ENCODE measurements at regions not wholly inside any gene's neighbourhood (a gene's known extent, or its start where the extent isn't known, plus 50 kb on each side); places are given as distances from the start of the nearest gene placed in this dataset.

DNA sequence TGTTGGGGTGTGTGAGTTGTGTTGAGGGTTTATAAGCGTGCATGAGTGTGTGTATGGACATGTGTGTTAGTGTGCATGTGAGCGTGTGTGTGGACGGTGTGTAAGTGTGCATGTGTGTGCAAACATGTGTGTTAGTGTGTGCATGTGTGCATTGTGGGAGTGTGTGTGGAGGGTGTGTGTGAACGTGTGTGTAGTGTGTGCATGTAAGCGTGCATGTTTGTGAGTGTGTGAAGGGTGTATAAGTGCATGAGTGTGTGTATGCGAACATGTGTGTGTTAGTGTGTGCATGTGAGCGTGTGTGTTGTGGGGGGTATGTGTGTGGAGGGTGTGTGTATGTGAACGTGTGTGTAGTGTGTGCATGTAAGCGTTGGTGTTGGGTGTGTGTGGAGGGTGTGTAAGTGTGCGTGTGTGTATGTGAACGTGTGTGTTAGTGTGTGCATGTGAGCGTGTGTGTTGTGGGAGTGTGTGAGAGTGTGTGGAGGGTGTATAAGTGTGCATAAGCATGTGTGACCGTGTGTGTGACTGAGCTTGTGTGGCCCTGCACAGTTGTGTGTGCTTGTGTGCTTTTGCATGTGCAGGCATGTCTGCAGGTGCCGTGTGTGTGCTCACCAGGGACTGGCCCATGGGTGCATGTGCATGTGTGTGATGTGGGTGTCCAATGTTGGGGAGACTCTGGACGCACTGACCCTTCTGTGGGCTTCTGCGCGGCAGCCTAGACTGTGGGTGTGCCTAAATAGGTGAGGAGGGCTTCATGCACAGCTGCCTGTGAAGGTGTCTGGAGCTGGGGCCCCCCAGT lies 866.2 kb downstream of the TBC1D22A start:
- Histone ChIP-seq H3K4me1 (ENCODE audit: control insufficient read depth, low read length) (no peaks in the 10 kb centered on the region), H3K4me2 (ENCODE audit: low read length) (no peak overlapping the region), H3K4me3 (ENCODE audit: low read length) (no peak overlapping the region), H3K27me3 (ENCODE audit: control insufficient read depth, low read length) (no peaks in the 10 kb centered on the region), H4K20me1 (ENCODE audit: control insufficient read depth, insufficient read depth, low read depth, low read length) (no peaks in the 10 kb centered on the region), H3K9me2 (replicated peaks; ENCODE audit: control insufficient read depth, low read length) (no peaks in the 10 kb centered on the region), H3K9me3 (ENCODE audit: control insufficient read depth, insufficient read depth, low read length) (no peaks in the 10 kb centered on the region; the same call in 1 of the 2 replicates), H3F3A (ENCODE audit: control insufficient read depth, insufficient read depth) (no peaks in the 10 kb centered on the region), H3K36me3 (ENCODE audit: control insufficient read depth, low read length) (no peaks in the 10 kb centered on the region), H3K27ac (ENCODE audit: low read depth, low read length) (no peak overlapping the region), H3K79me2 (ENCODE audit: control insufficient read depth, low read length) (no peaks in the 10 kb centered on the region)
- TF ChIP-seq EZH2phosphoT487 (IDR thresholded peaks at IDR 0.05; ENCODE audit: borderline replicate concordance, low read length) (no peak), CTCF (IDR thresholded peaks at IDR 0.05; ENCODE audit: low read depth, low read length, poor library complexity, severe bottlenecking) (no peak)

DNA sequence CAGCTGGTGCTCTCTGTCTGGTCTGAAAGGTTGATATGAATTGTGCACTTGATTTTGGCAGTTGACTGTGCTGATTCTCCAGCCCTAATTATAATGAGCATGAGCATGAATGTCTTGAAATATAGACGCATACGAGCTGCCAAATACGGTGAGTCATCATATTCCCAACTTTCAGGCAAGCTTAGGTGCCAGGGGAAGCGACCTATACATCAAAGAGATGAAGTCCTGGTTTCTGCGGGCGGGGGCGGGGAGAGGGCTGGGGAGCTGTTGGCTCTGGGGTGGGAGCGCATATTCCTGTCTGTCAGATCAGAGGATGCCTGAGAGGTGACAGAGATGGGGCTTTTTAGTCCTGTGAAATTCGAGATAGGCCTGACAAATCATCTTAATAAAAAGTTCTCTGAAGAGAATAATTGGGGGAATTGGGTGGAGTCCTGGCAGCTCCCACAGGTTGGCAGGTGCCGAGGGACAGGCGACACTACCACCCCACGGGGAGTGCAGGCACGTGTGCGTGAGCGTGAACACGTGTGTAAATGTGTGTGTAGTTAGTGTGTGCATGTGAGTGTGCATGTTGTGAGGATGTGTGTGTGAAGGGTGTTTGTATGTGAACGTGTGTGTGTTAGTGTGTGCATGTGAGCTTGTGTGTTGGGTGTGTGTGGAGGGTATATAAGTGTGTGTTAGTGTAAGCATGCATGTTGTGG lies 865.3 kb downstream of the TBC1D22A start:
- no peak overlapping the region for H3K27ac ChIP-seq (ENCODE audit: low read depth, low read length)
- H3K79me2 ChIP-seq (ENCODE audit: control insufficient read depth, low read length): no peaks in the 10 kb centered on the region
- no peaks in the 10 kb centered on the region for H3F3A ChIP-seq (ENCODE audit: control insufficient read depth, insufficient read depth)
- H3K9me2 ChIP-seq (replicated peaks; ENCODE audit: control insufficient read depth, low read length): no peaks in the 10 kb centered on the region
- no peaks in the 10 kb centered on the region for H3K4me1 ChIP-seq (ENCODE audit: control insufficient read depth, low read length)
- H3K9me3 ChIP-seq (ENCODE audit: control insufficient read depth, insufficient read depth, low read length): no peaks in the 10 kb centered on the region; the same call in 1 of the 2 replicates
- no peaks in the 10 kb centered on the region for H4K20me1 ChIP-seq (ENCODE audit: control insufficient read depth, insufficient read depth, low read depth, low read length)
- H3K27me3 ChIP-seq (ENCODE audit: control insufficient read depth, low read length): no peaks in the 10 kb centered on the region
- no peak overlapping the region for H3K4me2 ChIP-seq (ENCODE audit: low read length)
- TF ChIP-seq EZH2phosphoT487 (IDR thresholded peaks at IDR 0.05; ENCODE audit: borderline replicate concordance, low read length): no peak
- TF ChIP-seq CTCF (IDR thresholded peaks at IDR 0.05; ENCODE audit: low read depth, low read length, poor library complexity, severe bottlenecking): no peak
- H3K36me3 ChIP-seq (ENCODE audit: control insufficient read depth, low read length): no peaks in the 10 kb centered on the region
- no peak overlapping the region for H3K4me3 ChIP-seq (ENCODE audit: low read length)

- Histone ChIP-seq H4K20me1 (ENCODE audit: control insufficient read depth, insufficient read depth, low read depth, low read length) (no peaks in the 10 kb centered on the region), H3K27me3 (ENCODE audit: control insufficient read depth, low read length) (no peaks in the 10 kb centered on the region), H3K9me2 (replicated peaks; ENCODE audit: control insufficient read depth, low read length) (no peaks in the 10 kb centered on the region), H3K4me3 (ENCODE audit: low read length) (no peak overlapping the region), H3K79me2 (ENCODE audit: control insufficient read depth, low read length) (no peaks in the 10 kb centered on the region), H3F3A (ENCODE audit: control insufficient read depth, insufficient read depth) (no peaks in the 10 kb centered on the region), H3K4me1 (ENCODE audit: control insufficient read depth, low read length) (no peaks in the 10 kb centered on the region), H3K36me3 (ENCODE audit: control insufficient read depth, low read length) (no peaks in the 10 kb centered on the region), H3K9me3 (ENCODE audit: control insufficient read depth, insufficient read depth, low read length) (no peaks in the 10 kb centered on the region; the same call in 1 of the 2 replicates), H3K4me2 (ENCODE audit: low read length) (no peak overlapping the region), H3K27ac (ENCODE audit: low read depth, low read length) (no peak overlapping the region)
- no peak for TF ChIP-seq EZH2phosphoT487 (IDR thresholded peaks at IDR 0.05; ENCODE audit: borderline replicate concordance, low read length)
- peak; percentile 16 for TF ChIP-seq CTCF (IDR thresholded peaks at IDR 0.05; ENCODE audit: low read depth, low read length, poor library complexity, severe bottlenecking)
Observed at GRCh38 chr22:47626428-47627390, 864.3 kb downstream of the TBC1D22A start.
